ELF-1 (cell line): ENCODE measurements at regions not wholly inside any gene's neighbourhood (a gene's known extent, or its start where the extent isn't known, plus 50 kb on each side); places are given as distances from the start of the nearest gene placed in this dataset.
"Not testable (repeated sequence)": the region's sequence is repeated elsewhere in the genome, so short reads cannot be mapped to it uniquely, and the experiment has no call there.

Source experiments
- DNase-seq: peaks from one replicate; pipeline ENCODE4 v3.0.0-alpha.2; 2016; ENCODE audit warnings: low read depth, low spot score

- no peak for DNase-seq
These were observed 726.7 kb upstream of the ADGRB3 start for GRCh38 chr6:67908379-67908778.

GRCh38 chr6:67904735-67905134, 730.3 kb upstream of the ADGRB3 start:
- not testable (repeated sequence) for DNase-seq

GRCh38 chr6:67898875-67899274, 736.2 kb upstream of the ADGRB3 start:
- no peak for DNase-seq

DNA sequence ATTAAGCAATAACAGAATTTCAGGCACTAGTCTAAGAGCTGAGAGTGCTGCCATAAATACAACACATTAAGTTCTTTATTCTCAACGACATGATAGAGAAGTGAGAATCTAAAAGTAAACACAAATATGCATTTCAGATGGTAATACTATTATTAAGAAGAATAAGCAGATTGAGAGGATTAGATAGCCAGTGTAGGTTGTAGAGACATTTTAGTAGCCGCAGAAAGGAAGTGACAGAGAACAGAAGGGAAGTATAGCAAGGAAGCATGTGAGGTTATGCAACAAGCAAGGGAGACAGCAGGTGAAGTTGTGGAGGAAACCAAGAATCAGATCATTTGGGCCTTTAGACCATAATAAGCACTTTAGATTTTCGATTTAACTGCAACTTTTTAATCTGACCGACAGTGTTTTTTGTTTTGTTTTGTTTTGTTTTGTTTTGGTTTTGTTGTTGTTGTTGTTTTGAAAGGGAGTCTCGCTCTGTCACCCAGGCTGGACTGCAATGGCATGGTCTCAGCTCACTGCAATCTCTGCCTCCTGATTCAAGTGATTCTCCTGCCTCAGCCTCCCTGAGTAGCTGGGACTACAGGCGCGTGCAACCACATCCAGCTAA, 737.0 kb upstream of the ADGRB3 start:
- no peak for DNase-seq

DNA sequence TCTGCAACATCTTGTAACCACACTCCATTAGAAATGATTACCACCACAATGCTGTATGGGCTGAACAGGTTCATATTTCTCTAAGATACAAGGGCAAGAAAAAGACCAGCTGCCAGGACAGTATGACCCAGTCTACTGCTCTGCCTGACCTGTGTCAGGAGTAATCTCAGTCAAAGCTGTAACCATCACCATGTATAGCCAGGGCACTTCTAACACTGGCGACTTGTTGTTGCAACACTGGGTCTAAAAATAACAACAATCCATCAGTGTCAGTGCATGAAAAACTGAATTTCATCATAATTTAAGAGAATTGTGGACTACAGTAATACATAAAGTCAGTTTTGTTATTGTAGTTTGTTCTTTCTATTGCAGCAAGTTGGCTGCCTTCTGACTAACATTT, 738.6 kb upstream of the ADGRB3 start:
- DNase-seq = no peak

DNA sequence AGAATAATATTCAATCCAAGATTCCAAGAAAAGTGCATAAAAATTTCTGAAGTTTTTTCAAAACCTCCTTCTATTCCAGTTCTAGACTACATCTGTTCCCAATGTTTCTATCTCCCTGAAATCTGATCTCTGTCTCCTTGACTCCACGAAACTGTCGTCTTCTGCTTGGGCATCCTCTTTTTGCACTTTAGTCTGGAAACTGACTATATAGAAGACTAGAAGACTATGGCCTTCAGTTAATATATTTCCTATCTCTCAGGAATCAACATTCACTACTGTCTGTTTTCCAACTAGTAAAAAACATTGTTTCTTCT, 745.4 kb upstream of the ADGRB3 start:
- no peak for DNase-seq

GRCh38 chr6:67888886-67889681, 746.0 kb upstream of the ADGRB3 start:
- DNase-seq = no peak

DNA sequence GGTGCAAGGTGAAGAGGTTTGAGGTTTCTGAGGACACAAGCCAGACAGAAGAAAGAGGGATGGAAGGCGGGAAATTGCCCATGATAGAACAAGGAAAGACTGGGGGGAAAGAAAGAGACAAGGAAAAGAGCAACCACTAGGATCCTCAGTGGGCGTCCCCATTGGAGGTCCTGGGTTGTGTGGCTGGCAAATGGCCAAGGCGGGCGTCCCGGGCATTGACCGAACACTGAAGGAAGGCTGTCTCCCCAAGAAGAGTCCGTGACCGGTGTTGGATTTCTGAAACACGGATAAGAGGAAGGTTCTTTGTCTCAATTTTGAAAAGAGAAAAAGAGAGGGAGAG, 746.6 kb upstream of the ADGRB3 start:
- DNase-seq = no peak

DNA sequence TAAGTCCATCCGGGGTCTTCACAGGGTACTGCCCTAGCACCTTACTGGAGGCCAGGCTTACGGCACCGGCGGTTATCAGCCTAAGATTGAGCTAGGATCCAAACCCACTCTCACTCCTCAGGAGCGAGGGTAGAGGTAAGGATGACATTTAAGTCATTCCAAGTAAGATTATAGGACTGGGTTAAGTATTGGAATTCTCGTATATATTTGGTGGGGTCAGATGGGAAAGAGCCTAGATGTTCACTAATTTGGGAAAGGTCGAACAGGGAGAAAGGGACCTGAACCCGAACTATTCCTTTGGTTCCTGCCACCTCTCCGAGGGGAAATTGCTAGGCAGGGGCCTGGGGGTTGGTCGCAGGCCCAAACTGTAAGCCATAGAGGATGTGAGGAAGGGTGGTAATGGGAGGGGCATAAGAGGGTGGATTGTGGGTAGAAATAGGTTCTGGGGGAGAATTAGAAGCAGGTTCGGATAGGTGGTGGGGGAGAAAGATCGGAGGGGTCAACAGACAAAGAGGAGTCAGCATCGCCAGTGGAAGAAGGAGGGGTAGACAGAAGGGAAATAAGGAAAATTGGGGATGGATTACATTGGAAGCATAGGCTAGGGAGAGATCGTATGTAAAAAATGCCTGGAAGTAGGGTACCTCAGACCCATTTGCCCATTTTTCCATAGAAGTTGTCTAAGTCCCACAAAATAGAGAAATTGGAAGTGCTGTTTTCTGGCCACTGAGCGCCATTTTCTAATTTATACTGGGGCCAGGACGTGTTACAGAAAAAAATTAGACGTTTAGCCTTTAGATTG, 747.1 kb upstream of the ADGRB3 start:
- no peak for DNase-seq

GRCh38 chr6:67887419-67887746, 747.7 kb upstream of the ADGRB3 start:
- no peak for DNase-seq

DNA sequence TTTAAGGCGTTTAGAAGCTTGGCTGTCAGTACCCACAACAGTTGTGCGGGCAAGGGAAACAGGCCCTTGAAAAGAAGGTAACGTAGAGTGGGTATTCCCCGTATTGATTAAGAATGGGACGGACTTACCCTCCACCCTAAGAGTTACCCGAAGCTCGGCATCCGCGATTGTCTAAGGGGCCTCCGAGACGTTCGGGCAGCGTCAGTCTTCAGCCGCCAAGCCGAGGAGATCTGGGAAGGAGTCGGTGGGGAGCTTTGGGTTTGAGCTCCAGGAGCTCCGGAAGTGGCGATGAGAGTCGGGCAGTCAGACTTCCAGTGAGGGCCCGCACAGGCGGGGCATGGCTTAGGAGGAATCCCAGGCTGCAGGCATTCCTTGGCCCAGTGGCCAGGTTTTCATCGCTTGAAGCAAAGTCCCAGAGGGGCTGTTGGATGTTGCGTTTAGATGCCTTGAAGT, 748.2 kb upstream of the ADGRB3 start:
- DNase-seq = no peak

GRCh38 chr6:67886036-67886707, 748.9 kb upstream of the ADGRB3 start:
- no peak for DNase-seq

DNA sequence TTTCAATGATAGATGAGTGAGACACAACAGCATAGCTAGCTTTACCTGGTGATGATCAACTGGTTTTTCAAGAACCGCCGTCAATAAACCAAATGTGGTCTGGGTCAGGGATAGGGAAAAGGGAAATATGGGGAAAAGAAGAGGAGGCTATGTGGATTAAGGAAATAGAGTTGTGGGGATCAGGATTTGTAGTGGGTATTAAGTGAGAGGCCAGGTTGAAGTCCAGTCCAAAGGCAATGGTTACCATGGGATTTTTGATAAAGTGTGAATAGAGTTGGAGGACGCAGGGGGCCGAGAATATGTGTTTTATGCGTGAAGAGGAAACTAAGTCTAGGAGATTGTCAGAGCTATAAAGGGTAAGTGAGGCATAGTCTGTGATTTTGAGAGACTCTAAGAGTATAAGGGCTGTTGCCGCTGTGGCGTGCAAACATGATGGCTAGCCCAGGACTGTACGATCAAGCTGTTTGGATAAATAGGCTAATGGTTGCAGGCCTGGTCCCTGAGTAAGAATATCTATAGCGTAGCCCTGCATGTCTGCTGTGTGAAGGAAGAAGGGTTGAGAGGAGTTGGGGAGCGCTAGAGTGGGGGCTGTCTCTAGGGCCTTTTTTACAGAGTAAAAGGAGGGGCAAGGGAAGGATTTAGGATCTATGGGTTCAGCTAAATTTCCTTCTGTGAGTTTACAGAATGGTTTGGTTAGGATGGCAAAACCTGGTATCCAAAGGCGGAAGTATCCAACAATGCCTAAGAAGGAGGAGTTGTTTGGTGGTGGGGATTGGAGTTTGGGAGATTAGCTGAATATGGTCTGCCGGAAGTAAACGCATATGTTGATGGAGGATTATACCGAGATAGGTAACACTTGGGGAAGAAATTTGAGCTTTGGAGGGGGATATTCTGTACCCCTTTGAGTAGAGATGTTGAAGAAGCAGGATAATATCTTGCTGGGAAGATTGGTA, 749.7 kb upstream of the ADGRB3 start:
- DNase-seq = no peak

DNA sequence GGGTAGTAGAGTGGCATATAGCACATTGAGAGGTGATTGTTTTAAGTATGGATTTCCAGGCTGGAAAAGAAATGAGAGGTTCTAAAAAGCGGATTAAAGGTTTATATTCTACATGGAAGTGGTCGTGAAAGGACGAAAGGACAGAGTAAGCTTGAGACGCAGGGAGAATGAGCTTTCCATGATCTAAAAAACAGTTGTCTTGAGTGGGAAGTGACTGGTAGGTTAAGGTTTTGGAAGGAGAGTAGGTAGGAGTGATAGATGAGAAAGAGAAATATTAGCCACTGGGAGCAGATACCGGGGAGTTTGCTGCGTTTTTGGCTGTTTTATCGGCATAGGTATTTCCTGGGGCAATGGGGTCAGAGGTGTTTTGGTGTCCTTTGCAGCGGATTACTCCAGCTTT, 750.6 kb upstream of the ADGRB3 start:
- DNase-seq = no peak

DNA sequence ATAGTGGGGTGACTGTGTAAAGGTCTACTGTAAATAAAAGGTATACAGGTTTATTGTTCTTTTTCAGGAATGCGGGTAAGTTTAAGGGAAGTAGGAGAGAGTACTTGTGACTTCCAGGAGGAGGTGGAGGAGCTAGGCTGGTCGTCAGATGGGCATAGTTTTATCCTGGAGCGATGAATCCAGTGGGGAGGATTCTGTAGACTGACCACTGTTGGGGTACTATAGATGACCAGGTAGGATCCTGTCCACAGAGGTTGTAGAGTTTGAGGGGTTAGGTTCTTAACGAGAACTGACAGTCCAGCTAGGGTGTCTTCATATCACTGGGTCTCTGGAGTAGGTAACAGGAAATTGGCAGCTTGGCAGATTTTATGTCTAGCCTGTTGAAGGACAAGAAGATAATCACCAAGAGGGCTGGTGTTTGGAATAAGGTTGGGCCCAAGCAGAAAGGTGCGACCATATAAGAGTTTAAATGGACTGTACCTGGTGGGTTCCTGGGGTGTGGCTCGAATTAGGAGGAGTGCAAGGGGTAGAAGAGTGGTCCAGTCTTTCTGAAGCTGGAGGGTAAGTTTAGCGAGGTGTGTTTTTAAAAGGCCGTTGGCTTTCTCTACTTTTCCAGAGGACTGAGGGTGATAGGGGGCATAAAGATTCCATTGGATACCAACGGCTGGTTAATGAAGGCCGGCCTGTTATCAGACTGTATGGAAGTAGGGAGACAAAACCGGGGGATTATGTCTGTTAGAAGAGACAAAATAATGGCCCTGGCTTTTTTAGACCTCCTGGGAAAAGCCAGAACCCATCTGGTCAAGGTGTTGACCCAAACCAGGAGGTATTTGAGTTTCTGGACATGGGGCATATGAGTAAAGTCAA, 751.3 kb upstream of the ADGRB3 start:
- no peak for DNase-seq

GRCh38 chr6:67882436-67883311, 752.4 kb upstream of the ADGRB3 start:
- DNase-seq = no peak

GRCh38 chr6:67881706-67882065, 753.4 kb upstream of the ADGRB3 start:
- no peak for DNase-seq

GRCh38 chr6:67880939-67881705, 754.0 kb upstream of the ADGRB3 start:
- no peak for DNase-seq

DNA sequence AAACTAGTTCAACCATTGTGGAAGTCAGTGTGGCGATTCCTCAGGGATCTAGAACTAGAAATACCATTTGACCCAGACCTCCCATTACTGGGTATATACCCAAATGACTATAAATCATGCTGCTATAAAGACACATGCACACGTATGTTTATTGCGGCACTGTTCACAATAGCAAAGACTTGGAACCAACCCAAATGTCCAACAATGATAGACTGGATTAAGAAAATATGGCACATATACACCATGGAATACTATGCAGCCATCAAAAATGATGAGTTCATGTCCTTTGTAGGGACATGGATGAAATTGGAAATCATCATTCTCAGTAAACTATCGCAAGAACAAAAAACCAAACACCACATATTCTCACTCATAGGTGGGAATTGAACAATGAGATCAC, 754.7 kb upstream of the ADGRB3 start:
- DNase-seq = not testable (repeated sequence)
